Femur (tissue), 1 donor: ENCODE measurements at regions not wholly inside any gene's neighbourhood (a gene's known extent, or its start where the extent isn't known, plus 50 kb on each side); places are given as distances from the start of the nearest gene placed in this dataset.
A peak's percentile ranks its signal among the peaks of the same experiment; 100 is the strongest.
"Not testable (repeated sequence)": the region's sequence is repeated elsewhere in the genome, so short reads cannot be mapped to it uniquely, and the experiment has no call there.

ENCODE experiments used
- DNase-seq: peaks from one replicate; pipeline ENCODE4 v3.0.0-alpha.2; 2017

DNA sequence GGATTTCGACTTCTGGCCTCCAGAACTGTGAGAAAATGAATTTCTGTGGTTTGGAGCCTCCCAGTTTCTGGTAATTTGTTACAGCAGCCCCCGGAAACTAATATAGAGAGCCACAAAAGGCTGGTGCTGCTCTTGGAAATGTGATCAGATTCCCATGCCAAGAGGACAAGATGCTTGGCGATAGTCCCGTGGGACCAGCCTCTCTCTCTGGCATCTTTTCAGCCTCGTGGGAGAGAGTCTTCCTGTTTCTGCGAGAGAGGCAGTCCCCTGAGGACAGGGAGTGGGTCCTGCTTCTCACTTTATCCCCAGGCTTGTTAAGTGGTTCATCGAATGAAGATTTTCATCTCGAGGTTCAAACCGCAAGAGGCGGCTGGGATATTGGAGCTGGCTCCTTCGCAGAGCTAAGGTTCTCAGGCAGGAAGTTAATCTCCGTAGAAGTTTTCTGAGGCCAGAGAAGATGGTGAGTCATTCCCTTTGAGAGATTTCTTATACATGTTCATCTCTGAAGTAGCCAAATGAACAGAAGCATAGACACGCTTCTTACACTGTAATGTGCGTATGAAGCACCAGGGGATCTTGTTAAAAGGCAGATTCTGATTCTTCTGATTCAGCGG lies 211.6 kb upstream of the SDK2 start:
- no peak for DNase-seq

DNA sequence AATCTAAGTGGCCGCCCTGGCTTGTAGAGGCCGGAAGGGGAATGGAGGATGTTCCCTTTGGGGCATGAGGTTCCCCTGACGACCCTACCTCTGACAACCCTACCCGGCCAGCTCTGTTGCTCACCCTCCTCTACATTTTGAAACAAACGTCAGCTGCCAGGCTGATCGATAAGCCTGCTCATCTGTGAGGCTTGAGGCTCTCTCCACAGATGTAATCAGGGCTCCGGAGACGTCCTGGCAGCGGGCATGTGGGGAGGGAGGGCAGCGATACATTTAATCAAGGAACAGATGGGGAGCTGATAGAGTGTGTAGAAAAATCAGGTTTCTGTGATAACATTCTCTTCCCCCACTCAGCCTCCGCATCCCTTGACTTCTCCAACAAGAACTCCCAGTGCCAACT lies 212.3 kb upstream of the SDK2 start:
- no peak for DNase-seq

DNA sequence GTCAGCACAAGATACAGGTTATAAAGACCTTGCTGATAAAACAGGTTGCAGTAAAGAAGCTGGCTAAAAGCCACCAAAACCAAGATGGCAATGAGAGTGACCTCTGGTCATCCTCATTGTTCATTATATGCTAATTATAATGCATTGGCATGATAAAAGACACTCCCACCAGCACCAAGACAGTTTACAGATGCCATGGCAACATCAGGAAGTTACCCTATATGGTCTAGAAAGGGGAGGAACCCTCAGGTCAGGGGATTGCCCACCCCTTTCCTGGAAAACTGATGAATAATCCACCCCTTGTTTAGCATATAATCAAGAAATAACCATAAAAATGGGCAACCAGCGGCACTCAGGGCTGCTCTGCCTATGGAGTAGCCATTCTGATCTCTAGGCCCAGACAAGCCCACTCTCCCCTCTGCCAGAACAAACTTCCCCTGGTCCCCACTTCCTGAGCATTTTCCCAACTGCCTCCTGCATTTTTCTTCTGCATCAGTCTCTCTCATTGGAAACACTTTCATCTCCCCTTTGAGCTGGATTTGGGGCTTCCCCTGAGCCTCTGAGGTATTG lies 215.3 kb upstream of the SDK2 start:
- not testable (repeated sequence) for DNase-seq

DNA sequence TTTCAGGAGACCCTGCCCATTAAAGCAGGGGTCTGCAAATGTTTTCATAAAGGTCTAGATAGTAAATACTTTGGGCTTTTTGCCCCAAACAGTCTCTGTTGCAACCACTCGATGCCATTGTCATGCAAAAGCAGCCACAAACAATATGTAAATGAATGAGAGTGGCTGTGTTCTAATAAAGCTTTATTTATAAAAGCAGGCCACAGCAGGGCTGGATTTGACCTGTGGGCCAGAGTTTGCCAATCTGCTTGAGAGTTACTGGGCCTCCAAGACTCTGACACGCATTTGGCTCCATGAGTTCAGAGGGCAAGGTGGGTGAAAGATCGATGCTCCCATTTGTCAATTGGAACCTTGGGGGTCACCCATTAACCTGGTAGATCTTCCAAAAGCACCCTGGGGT lies 217.3 kb upstream of the SDK2 start:
- no peak for DNase-seq

DNA sequence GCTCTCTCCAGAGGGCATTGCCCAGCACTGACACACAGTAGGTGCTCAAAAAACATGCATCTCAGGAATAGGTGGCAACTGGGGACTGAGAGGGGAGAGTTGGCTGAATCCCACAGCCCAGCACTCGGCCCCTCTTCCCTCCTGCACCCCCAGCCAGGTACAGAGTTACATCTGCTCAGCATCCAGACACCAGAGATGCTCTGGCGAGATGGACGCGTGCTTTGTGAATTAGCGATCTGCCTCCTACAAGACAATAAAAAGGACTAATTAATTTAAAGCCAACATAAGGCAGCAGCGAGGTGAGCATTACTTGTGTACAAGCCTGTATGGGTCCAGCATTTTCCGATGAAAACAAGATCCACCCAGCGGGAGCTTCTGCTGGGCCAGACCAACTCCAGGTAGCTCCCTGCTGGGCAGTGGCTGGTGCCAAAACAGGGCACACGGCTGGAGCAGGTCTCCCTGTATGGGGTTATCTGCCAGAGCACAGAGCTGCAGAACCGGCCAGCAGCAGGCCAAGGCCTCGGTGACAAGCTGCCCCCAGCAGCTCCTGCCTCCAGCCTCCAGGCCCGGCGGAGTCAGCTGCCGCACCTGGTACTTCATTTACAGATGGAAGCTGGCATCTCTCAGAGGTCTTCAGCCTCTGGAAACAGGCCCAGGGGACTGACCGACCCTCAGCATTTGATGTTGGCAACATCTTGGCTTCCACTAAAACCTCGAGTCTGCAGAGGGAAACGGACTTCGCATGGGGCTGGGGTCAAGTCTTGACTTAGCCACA lies 219.7 kb upstream of the SDK2 start:
- DNase-seq = no peak

DNA sequence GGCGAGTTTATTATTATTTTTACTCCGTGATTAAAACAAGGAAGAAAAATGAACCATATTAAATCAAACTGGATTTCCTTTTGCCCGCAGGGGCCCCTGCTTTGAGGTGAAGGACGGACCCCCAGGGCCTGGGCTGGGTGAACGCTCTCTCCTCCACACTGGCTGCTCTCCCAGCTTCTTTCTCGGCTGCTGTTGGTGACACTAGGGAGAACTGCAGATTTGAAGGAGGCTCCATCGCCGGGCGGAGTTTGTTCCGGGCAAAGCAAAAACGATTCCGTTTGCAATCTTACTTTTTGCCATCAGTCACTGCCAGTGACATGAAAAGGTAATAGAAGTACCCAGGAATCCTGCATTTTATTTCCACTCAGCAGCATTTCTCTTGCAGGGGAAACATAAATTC lies 221.6 kb upstream of the SDK2 start:
- no peak for DNase-seq

DNA sequence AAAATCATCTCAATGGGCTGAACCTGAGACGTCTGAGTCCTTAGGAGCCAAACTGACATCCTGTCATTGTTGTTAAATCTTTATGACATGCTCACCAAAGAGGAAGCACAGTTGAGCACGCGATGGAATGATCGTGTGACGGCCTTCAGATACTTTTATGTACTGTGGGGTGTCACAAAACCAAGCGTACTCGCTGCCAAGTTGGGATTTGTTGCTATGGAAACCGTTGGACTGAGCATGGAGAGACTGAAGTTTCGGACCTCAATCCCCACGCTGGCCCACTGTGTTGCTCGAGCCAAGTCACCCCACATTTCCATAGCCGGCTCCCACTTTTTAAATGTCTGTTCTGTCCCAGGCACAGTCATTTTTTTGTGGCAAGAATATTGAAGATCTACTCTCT lies 222.8 kb upstream of the SDK2 start:
- no peak for DNase-seq

DNA sequence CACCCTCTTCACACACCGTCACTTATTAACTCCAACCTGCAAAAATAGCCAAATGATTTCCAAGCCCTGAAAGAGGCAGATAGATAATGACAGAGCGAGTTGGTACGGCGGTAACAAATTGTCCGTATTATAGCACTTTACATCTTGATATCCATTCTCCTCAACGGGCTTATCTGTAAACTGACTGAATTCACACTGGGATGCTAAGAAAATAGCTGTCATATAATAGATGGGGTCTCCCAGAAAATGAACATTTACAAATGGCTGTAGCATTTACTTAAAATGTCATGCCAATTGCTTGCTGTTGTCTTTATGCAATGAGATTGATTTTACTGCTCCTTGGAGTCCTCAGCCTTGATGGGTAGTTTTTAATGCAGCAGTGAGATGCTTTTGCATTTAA lies 225.8 kb upstream of the SDK2 start:
- DNase-seq = no peak

DNA sequence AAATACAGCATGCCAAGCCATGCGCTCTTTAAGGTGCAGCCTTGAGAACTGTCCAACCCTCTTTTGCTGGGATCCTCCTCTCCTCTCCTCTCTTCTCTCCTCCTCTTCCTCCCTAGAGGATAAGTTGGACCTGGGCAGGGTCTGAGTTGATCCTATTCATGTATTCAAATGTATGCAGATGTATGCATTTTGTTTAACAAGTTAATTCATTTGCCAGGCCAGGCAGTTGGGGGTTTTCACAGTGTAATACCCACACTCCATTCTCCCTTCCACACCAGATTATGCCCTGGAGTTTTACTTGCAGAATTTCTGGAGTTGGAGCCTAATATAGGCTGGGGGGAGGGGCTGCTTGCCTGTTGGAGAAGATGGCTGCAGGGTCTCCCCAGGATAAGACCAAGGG lies 226.2 kb upstream of the SDK2 start:
- no peak for DNase-seq

DNA sequence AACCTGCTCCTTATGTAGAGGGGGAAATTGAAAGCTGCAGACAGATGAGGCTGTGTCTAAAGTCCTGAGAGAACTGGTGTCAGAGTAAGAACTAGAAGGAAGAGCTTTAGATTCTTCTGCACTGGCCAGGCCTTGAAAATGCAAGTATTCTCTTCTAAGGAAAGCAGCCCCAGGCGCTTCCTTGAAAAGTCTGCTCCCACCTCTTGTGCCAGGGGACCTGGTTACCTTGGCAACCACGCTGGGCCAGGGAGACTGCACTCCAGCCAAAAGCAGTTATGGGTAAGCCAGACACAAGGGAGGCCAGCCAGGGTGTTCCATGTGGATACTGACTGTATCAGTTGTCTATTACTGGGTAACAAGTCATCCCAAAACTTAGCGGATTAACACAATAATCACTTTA lies 228.6 kb upstream of the SDK2 start:
- no peak for DNase-seq

DNA sequence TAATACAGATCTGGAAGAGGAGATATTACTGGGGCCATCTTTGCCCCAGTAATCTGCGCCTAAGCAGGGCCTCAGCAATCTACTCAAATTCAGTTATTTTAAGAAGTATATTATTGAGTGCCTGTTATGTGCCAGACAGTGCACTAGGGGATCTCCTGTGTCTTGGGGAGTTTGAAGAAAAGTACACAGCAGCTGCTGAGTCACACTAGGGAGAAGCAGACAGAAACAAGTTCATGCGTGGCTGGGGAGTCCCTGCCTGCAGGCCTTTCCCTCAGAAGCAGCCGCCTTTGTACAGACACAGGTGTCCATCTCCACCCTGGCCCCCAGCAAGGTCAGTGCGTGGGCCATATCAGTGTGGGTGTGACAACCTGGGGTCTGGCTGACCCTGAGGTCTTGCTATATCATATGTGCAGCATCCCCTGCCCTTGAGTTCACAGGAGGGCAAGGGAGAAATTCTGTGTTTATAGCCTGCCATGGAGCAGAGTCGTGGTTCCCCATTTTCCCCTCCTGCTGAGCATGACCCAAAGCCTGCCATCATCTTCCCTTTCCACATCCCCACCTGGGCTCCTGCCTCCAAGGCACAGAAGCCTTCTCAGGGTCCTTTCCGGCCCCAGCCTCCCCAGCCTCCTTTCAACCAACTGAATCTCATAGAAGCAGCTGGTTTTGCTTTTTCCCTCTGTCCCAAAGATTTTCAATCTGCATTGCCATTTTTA lies 229.9 kb upstream of the SDK2 start:
- no peak for DNase-seq

DNA sequence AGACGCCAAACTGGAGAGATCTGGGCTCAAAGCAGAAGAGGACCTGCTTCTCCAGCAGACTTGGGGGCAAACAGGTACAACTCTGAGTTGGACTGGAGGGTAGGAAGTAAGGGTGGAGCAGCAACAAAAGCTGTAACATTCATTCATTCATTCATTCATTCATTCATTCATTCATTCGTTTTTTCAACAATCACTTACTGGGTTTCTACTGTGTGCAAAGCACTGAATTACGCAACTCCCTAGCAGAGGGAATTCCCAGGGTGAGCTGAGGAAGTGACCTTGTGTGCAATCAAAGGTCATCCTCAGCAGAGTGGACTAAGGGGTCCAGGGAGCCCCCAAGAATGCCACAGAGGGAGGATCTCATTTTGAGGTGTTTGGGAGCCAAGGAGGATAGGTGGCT lies 231.1 kb upstream of the SDK2 start:
- DNase-seq = no peak

DNA sequence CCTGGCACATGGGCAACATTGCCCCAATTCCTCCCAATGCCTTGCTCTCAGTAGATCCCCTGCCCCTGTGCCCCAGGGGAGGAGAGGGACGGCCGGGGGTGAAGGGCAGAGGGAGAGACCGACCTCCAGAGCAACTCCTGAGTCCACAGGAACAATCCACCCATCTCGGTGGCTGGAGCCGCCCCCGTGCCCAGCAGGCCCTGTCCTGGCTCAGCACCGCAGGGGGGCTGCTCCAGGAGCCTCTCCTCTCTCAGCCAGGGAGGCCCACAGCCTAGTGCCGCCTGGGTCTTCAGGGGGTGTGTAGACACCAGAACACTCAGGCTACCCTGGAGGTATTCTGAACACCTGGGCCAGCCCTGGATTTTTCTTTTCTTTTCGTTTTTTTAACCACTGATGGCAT lies 233.7 kb upstream of the SDK2 start:
- DNase-seq = no peak

DNA sequence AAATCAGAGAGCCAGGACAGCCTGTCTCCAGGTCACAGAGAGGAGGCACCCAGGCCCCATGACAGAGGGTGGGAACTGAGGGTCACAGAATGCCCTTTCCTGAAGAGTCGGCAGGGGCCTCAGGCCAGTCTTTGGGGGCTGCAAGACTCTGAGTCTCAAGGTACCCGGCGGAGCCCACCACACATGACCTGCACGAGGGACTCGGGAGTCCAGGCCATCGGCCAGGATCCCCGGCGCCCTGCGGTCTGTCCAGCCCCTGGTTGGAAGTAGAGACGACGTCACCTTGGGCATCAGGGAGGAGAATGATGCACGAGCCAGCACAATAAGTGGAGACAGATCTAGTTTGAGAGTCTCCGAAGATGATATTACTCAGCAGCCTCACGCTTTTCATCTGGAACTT lies 234.7 kb upstream of the SDK2 start:
- no peak for DNase-seq

DNA sequence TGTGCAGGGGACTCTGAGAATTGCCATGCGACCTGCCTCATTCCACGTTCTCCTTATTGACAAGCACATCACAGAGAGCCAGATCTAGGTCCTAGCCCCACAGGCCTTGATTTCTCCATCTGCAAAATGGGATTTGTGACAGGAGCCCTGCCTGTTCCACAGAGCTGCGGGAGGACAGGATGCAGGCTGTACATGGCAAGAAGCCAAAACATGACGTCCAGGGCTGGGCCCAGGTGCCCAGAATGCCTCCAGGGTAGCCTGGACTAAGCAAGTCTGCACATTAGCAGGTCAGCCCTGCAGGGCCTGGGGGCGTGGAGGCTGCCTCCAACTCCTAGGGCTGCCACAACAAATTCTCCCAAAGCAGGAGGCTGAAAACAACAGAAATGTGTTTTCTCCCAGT lies 235.7 kb upstream of the SDK2 start:
- DNase-seq = no peak

DNA sequence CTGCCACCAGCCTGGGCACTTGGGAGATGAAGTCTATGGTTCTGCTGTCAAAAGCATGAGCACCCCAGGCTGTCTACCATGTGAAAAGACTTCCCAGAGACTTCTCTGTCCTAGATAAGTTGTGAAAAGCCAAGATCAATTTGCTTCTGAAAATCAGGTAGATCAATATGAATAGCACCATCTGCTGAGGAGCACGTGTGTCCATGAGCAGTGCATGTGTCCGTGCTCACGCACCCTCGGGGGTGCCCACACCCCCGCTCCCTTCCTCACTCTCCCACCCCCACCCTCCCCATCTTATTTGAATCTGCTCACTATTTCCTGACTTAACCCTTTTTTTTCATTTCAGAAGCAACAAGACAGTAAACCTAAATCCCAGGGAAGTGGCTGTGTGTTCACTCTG lies 238.3 kb upstream of the SDK2 start:
- no peak for DNase-seq

DNA sequence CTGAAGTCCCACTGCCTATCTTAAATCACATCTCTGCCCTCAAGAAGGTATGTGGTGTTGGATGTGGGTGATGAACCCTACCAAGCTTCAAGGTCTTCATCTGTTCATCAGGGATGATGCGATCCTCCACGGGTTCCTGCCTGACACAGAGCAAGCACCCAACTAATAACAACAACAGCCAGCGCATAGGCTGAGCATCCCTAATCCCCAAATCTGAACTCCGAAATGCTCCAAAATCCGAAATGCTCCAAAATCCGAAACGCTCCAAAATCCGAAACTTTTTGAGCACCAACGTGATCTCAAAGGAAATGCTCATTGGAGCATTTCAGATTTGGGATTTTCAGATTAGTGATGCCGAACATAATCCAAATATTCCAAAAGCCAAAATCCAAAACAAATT lies 238.9 kb upstream of the SDK2 start:
- no peak for DNase-seq

DNA sequence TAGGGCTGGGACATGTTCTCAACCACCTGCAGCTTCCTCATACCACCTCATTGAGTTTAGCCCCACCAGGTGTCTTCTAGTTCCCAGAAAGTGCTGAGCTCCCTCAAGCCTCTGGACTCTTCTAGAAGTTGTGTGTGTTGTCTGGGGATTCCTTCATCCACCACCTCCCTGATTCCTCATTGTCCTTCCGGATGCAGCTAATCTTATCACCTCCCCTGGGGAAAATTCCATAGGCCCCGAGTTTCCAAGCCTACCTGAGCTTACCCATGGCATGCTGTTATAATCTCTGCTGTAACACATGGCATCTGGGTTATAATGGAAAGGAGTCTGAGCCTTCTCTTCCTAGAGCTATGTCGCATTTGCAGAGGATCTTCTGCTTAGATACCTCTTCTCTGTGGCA lies 243.5 kb upstream of the SDK2 start:
- DNase-seq = no peak

DNA sequence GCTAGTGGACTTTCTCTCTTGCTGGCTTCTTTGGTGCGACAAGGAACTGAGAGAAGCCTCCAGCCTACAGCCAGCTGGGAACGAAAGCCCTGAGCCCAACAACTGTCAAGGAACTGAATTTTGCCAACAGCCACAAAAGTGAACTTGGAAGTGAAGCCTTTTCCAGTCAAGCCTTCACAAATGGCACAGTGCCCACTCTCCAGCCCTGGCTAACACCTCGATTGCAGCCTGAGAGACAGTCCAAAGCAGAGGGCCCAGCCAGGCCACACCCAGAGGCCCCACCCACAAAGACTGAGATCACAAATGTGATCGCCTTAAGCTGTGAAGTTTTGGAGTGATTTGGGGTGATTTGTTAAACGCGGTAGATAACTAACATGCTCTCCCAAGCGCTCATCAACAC lies 244.6 kb upstream of the SDK2 start:
- peak; percentile 36 for DNase-seq

DNA sequence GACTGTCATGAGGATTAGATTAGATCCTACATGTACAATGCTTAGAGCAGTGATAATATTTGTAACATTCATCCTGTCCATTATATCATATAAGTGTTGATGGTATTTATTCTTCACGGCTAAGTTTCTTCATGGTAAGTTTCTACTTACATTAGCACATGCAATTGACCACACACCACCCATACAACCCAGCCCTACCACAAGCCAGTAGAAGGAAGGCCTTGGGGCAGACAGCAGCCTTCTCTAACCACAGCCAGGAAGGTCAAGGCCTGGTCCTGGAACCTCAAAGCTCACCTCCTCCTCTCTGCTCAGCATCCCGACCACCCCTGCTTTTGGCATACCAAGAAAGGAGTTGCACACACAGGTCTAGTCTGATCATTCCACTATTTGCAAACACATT lies 245.2 kb upstream of the SDK2 start:
- no peak for DNase-seq

DNA sequence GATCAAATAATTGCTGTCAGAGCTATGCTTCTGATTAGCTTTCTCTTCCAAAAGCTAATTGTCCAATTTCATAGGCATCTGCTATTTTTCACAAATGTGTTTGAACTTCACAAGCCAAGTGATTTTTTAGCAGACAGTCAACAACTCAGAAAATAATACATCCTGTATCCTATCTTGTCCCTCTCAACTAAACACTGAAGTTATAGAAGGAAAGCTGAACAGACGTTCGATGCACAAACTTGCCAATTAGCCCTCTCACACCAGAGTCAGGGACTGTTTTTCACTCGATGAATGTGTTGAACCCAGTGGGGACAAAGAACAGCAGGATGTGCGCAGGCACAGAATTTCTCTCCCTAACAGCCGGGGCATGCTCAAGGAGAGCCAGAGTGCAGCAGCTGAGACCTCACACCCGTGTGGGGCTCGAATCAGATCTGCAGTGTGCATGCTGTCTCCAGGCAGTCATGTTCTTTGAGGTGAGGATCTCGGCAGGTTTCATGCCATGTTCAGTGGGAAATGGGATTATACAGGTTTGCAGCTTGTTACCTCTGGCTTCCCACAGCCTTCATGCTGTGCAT lies 246.7 kb upstream of the SDK2 start:
- DNase-seq = no peak

DNA sequence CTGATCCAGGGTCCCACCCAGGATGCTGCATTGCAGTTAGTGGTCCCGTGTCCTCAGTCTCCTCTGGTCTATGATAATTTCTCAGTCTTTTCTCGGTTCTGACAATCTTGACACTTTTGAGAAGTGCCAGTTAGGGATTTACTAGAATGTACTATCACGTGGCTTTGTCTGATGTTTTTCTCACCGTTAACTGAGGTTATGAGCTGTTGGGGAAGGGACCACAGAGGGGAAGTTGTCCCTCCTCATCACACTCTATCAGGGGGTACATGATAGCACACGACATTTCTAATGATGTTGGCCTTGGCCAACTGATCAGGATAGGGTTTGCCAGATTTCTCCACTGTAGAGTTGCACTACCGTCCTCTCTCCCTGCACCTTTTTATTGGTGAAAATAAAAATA lies 250.9 kb upstream of the SDK2 start:
- no peak for DNase-seq

DNA sequence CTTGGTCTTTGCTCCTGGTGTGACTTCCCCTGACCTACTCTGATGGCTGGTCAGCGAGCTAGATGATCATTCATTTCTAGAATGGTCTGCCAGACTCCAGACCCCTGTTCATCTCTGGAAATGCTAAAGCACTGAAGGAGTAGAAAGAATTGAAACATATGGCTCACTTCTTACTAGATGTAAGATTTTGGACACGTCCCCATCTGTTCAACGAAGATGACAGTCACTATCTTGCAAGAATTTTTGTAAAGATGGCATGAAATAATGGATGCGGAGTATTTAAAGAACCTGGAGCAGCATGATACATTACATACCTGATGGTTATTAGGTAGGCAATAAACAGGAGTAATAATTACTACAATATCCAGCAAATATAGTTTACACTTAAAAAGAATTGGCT lies 252.7 kb upstream of the SDK2 start:
- DNase-seq = no peak

DNA sequence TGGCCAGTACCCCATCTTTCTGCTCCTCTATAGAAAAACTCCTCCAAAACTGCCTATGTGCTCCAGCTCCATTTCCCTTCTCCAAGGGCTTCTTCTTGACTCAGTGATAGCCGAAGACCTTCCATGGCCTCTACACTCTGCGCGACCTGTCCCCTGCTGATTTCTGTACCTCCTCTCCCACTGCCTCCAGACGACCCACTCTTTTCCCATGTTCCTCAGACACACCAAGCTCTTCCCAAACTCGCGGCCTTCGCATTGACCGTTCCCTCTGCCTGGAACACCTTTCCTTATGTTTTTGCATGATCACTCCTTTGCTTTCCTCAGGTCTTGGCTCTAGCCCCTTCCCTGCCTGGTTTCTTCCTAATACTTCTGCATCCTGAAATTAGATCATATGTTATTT lies 255.6 kb upstream of the SDK2 start:
- no peak for DNase-seq
